GM12874 (cell line): ENCODE measurements at regions not wholly inside any gene's neighbourhood (a gene's known extent, or its start where the extent isn't known, plus 50 kb on each side); places are given as distances from the start of the nearest gene placed in this dataset.

ENCODE experiments used
- TF ChIP-seq, protein P1 (sequence below): IDR thresholded peaks from 2 replicates; pipeline ENCODE4 v1.5.1; 2011; ENCODE audit warnings: low read depth, mild to moderate bottlenecking, control low read depth, low read length, moderate library complexity; ENCODE audit not compliant: insufficient read depth

DNA sequence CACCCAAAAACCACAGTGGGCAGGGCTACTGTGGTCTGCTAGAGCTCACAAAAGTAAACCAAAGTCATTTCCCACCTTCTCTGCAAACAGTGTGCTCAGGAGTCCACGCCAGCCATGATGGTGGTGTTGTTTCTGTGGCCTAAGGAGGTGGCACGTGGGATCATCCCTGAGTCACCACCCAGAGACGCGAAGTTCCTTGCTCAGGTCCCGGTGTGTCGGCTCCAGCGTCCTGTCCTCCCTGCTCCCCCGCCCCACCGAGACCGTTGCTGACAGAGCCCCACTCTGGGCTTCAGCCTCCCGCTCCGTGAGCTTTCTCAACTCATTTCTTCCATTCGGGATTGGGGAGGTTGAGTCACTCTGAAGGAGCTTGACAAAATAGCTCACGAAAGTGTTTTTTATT is 118.7 kb downstream of the NPTX2 start:
- TF ChIP-seq, protein P1, sequence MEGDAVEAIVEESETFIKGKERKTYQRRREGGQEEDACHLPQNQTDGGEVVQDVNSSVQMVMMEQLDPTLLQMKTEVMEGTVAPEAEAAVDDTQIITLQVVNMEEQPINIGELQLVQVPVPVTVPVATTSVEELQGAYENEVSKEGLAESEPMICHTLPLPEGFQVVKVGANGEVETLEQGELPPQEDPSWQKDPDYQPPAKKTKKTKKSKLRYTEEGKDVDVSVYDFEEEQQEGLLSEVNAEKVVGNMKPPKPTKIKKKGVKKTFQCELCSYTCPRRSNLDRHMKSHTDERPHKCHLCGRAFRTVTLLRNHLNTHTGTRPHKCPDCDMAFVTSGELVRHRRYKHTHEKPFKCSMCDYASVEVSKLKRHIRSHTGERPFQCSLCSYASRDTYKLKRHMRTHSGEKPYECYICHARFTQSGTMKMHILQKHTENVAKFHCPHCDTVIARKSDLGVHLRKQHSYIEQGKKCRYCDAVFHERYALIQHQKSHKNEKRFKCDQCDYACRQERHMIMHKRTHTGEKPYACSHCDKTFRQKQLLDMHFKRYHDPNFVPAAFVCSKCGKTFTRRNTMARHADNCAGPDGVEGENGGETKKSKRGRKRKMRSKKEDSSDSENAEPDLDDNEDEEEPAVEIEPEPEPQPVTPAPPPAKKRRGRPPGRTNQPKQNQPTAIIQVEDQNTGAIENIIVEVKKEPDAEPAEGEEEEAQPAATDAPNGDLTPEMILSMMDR, result no peak

DNA sequence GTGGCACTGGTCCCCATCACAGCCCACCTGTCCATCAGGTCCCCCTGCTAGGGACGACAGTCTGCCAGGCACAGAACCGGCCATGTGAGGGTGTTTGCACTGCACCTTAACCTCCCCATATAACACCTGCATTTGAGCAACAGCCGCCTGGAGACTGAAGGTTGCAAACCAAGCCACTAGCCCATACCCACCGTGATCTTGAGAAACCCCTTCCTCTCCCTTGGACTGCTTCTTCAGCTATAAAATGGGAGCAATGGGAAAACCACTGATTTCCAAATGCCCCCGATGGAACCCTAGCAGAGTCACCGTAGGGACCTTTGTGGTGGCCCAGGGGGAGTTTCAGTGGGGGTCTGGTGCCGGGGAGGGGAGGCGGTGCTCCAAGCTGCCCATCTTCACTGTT is 120.1 kb downstream of the NPTX2 start:
- TF ChIP-seq, protein P1, result no peak

DNA sequence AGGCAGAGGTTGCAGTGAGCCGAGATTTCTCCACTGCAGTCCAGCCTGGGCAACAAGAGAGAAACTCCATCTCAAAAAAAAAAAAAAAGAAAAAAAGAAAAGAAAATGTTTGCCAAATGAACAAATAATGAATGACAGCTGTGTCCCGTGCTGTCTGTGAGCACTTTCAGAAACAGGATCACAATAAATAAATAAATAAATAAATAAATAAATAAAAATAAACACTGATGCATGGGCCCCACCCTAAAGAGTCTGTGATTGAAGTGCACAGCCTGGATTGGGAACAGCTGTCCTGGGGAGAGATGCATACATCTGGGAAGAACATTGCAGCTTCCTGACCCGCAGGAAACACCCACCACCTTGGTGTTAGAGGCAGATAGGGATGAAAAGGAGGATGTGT is 123.6 kb downstream of the NPTX2 start:
- TF ChIP-seq, protein P1, result no peak

DNA sequence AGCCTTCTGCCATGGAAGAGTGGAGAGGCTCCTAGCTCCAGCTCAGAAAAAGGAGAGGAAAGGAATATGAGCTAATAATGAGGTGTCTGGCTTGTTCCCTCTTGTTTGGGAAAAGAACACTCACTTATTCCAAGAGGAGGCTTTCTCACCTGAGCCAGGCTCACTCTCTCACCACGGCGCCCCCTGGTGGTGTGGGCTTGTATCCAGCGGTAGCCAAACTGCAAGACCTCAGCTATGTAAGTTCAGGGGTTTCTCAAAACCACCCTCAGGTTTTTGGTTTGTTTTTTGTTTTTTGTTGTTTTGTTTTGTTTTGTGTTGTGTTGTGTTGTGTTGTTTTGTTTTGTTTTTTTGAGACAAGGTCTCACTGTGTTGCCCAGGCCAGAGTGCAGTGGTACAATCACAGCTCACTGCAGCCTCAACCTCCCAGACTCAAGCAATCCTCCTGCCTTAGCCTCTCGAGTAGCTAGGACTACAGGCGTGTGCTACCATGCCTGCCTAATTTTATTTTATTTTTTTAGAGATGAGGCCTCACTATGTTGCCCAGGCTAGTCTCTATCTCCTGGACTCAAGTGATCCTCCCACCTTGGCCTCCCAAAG is 124.0 kb downstream of the TMEM130 start:
- TF ChIP-seq, protein P1, result peak; percentile 92

DNA sequence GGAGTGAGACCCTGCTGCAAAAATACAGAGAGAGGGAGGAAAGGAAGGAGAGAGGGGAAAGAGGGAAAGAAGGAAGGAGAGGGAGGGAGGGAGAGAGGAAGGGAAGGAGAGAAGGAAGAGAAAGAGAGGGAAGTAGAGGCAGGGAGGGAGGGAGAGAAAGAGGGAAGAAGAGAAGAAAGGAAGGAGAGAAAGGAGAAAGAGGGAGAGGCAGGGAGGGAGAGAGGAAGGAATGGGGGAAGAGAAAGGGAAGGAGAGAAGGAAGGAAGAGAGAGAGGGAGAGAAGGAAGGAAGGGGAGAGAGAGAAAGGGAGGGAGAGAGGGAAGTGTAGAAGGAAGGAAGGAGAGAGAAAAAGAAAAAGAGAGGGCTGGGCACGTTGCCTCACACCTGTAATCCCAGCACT is 121.7 kb downstream of the TMEM130 start:
- TF ChIP-seq, protein P1, result no peak

DNA sequence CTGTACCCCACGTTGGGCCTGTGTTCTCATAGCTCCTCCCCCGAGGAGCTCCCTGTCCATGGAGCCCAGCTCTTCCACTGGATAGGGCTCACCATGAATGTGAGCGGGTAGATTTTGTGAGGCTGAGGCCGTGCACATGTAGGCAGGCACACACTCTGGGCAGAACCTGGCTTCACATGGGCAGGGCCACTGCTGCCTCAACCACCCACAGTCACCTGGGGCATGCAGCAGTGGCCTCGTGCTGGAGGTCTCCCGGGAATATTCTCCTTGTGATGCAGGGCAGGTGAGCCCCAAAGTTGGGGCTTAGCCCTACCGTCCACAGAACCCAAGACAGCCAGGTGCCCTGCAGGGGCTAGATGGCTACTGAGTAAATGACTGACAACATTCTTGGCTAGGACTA is 116.6 kb downstream of the TMEM130 start:
- TF ChIP-seq, protein P1, result no peak

DNA sequence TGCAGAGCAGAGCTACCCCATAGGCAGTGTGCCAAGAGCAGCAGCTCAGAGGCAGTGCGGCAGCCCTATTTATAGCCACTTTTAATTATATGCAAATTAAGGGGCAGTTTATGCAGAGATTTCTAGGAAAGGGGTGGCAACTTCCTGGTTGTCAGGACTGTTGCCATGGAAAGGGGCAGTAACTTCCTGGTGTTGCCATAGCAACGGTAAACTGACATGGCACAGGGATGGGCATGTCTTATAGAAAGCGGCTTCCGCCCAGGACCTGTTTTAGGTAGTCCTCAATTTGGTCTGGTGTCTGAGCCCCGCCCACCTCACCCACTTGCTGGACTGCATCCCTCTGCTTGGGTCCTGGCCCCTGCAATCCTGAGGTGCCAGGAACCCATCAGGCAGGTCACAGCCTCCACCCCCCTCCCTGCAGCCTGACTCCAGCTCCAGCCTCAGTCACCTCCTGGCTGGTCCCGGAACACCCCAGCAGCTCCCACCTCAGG is 115.8 kb downstream of the TMEM130 start:
- TF ChIP-seq, protein P1, result no peak
